Iris pigment epithelial cell (primary cell): ENCODE measurements at regions not wholly inside any gene's neighbourhood (a gene's known extent, or its start where the extent isn't known, plus 50 kb on each side); places are given as distances from the start of the nearest gene placed in this dataset.

ENCODE experiments used
- DNase-seq: peaks from one replicate; pipeline ENCODE4 v3.0.0-alpha.2; 2011; ENCODE audit warnings: low read depth

- DNase-seq, result no peak
Measured at GRCh38 chr20:62563561-62563960, 78.7 kb upstream of the SLCO4A1 start.

DNA sequence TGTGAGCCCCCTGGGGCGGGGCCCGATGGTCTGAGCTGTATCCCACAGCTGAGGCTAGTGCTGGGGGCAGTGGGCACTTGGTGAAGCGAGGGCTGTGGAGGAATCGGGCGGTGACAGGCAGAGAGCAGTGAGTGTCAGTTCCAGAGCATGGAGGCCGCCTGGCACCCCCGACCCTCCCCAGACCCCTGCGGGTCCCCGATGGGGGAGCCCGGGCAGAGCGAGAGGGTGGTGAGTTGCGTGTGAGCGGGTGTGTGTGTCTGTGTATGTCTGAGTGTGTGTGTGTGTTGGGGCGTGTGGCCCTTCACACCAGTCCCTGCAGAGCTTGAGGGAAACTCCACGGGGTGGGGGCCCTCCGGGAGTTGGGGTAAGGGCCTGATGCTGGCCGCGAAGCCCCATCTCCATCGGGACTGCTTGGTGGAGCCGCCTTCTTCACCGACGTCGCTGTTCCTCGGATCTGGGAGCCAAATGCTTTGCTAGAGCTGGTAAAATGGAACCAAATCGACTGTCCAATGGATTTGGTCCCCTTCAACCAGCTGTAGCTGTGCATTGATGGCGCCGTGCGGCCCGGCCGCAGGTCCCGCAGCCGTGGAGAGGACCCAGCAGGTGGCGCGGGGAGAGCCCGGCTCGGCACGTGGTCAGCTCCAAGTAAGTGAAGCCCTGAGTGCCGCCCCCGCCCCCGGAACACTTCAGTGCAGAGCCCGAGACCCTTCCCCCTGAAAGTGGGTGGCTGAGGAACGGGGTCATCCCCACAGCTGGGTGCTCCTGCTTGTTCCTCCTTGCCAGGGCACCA is 77.7 kb upstream of the SLCO4A1 start:
- DNase-seq, result no peak

DNA sequence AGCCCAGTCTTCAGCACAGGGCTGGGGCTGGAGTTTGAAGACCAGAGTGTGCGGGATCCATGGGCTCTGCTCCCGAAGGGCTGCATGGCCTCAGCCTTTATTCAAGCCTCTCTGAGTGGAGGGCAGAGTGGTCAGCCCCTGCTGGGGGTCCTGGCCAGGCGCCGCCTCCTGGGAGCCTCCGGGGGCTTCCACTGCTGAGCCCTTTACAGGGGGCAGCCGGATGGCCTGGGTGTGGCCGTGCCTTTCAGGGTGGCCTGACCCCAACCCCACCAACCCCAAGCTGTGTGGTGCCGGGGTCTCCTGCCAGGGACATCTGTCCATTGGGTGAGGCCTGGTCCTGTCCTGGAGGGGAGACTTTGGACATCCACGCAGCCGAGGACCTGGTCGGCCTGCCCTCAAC is 76.0 kb upstream of the SLCO4A1 start:
- no peak for DNase-seq

DNA sequence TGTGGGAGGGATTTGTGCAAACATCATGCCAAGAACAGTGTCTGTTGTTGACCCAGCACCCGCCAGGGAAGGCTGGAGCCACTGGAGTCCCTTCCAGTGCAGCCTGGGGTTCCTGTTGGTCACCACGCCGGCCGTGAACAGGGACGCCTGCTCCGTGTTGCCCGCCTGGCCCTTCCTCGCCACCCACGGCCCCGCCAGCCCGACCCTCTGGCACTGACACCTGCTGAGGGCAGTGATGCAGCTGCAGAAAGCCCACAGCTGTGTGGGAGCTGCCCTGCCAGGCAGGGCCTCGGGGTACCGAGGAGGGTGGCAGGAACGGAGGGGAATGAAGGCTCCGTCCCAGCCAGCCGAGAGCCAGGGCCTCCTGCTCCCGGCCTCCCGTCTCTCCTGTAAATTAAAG is 75.5 kb upstream of the SLCO4A1 start:
- DNase-seq, result no peak

- no peak for DNase-seq
Measured at GRCh38 chr20:62567246-62568044, 74.9 kb upstream of the SLCO4A1 start.

GRCh38 chr20:62568045-62568389 is 74.3 kb upstream of the SLCO4A1 start:
- DNase-seq, result no peak

- DNase-seq, result no peak
Measured at GRCh38 chr20:62569615-62570014, 72.7 kb upstream of the SLCO4A1 start.

- DNase-seq, result no peak
Measured at GRCh38 chr20:62570403-62570802, 71.9 kb upstream of the SLCO4A1 start.

- DNase-seq, result no peak
Measured at GRCh38 chr20:62570897-62571668, 71.2 kb upstream of the SLCO4A1 start.

- DNase-seq, result no peak
Measured at GRCh38 chr20:62571669-62572344, 70.5 kb upstream of the SLCO4A1 start.

GRCh38 chr20:62572980-62573379 is 69.3 kb upstream of the SLCO4A1 start:
- no peak for DNase-seq

DNA sequence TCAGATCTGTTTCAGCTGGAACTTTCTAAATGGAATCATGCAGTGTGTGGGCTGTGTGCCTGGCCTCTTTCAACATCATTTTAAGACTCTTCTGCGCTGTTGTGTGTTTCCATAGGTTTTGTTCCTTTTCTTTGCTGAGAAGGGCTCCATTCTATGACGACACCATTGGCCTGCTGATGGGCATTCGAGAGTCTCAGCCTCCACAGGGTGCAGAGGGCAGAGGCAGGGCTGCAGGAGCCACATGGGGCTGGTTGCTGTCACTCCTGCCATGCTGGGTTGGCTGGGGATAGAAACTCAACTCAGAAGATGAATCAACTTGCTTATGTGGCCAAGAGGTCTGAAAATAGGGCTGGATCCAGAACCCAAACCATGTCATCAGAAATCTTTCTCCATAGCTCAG is 68.5 kb upstream of the SLCO4A1 start:
- DNase-seq, result no peak

GRCh38 chr20:62574230-62574993 is 67.9 kb upstream of the SLCO4A1 start:
- no peak for DNase-seq

DNA sequence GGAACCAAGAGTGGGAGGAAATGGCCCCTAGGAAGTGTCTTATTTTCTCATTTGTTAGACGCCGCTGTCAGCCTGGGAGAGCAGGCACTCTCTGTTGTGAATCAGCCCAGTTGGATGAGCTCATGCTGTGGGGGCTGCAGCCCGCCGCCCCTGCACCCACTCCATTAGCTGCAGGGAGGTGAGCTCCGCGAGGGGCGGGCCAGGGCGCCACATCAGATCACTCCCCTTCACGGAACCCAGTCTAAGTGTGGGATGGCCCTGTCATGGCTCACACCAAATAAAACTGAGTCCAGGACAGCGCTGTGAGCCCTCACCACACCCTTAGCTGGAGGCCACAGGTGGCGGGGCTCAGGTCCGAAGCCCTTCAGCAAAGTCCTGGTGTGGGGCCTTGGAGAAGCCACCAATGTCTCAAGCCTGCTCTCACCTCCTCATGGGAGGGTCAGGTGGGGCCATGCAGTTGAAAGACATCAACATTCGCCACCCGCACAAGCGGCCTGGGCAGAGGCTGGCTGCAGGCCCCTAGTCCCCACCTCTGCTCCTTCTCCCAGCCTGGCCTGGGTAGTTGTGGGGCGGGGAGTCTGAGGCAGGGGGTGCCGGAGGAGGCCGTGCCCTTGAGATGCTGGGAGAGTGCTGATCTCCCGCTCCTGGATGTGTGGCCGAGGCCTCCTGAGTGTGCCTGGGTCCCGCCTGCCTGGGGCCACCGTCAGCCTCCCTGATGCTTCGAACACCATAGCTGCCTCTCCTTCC is 66.2 kb upstream of the SLCO4A1 start:
- DNase-seq, result no peak

DNA sequence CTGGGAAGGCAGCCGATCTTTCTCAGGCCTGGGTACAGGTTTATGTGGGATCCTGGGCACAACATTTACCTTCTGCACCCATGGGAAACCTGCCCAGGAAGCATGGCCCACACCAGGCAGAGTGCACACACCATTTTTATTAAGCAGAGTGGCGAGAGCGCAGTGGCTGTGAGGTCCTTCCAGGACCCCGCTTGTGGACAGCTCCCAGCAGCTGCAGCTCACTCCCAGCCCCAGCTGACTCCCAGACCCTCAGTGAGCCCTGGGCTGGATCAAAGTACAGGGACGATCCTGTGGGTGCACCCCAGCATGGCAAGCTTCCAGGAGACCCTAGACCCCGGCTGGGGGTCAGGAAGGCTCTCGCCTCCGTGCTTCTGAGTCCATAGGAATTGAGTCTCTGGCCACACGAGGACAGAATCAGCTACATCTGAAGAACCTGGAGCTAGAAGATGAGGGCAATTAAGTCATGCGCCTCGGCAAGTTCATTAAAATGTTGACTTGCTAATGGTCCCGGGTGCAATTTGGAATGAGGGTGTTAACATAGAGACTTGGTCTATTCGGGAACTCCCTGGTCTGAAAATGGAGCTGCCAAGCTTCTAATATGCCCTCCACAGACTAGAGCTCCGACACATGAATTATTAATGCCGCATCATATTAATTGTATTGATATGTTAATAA is 65.4 kb upstream of the SLCO4A1 start:
- DNase-seq, result peak; percentile 29

GRCh38 chr20:62577490-62577836 is 64.8 kb upstream of the SLCO4A1 start:
- DNase-seq, result no peak

DNA sequence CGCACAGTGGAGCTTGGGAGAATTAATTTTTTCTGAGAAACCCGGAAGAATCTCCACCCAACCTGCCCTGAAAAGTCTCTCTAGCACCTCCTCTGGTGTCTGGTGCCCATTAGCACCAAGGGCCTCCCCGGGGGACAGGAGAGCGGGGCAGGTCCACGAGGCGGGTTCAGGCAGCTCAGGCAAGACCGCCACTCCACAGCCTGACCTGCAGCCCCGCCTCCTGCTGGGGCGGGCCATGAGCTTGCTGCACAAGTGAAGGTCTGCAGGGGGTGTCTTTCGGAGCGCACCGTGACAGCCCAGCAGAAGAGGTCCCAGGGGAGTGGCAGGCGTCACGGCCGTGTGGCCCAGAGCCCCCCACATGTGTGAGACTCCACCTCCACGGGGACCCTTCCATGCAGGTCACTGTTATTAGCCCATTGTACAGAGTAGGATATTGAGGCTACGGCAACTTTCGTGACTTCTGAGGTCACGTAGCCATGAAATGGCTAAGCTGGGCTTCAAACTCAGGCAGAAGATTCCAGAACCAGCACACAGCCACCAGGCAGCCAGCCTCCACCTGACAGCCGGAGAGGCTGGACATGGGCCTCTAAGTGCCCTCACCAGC is 63.9 kb upstream of the SLCO4A1 start:
- no peak for DNase-seq

DNA sequence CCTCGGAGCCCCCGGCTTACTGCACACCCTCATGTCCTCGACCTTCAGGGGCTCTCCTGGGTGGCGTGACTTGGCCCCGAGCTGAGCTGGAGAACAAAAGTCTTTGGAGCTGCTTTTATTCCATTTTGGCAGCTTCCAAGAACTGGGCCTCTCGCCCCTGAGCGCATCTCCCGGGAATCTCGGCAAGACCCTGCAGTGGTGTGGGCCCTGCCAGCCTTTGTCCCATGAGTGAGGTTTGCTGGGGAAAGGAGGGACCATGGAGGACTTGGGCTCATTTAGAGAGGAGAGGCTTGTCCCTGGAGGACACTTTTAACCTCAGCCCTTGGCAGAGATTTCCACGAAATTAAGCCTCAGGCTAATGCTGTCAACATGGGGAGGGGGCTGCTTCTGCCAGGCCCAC is 62.3 kb upstream of the SLCO4A1 start:
- no peak for DNase-seq

DNA sequence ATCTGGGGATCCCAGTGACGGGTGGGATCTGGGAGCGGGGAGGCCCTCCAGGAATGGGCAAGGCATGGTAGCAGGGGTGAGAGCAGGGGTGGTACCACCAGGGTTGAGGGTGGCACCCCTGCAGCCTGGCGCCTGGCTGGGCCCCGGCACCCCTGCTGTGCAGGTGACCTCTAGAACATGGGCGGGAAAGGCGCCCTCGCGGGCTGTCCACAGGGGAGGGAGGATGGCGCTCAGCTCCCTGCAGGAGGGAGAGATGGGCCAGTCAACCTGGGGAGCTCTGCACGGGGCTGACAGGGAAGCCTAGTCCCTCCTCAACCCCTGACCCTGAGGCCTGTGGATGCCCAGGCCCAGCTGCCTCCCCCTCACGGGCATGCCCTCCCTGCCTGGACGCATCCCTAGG is 61.6 kb upstream of the SLCO4A1 start:
- DNase-seq, result no peak

GRCh38 chr20:62581308-62581707 is 61.0 kb upstream of the SLCO4A1 start:
- no peak for DNase-seq
